HG03460 (cell line): ENCODE measurements at regions not wholly inside any gene's neighbourhood (a gene's known extent, or its start where the extent isn't known, plus 50 kb on each side); places are given as distances from the start of the nearest gene placed in this dataset.
A peak's percentile ranks its signal among the peaks of the same experiment; 100 is the strongest.

Source experiments
- ATAC-seq: cut with Tn5 transposase; IDR thresholded peaks from one replicate; pipeline ENCODE4 v1.9.1; 2021; ENCODE audit not compliant: unreplicated experiment

DNA sequence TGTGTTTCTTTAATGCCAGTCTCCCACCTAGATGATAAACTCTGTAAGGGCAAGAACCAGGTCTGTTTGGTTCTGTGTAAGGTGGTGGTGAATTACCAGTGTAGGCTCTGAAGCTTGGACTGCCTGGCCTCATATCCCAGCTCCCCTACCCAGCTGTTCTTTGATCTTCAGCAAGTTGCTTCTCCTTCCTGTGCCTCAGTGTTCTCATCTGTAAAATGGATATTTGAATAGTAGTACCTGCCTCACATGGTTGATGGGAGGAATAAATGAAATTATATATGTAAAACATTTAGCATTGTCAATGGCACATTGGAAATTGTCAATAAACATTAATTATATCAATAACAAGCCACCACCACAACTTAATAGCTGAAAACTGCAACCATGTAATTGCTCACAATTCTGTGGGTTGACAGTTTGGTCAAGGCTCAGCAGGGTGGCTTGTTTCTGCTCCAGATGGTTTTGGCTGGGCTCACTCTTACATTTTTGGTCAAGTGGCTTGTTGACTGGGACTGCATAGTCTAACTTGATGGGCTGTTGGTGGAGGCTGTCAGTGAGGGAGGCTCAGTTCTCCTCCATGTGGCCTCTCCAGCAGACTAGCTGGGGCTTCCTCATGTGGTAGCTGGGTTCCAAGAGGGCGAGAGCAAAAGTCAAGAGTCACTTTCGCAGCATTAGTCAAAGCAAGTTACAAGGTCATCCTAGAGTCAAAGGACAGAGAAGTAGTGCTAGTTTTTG is 84.5 kb upstream of the DUSP5 start:
- no peak for ATAC-seq

DNA sequence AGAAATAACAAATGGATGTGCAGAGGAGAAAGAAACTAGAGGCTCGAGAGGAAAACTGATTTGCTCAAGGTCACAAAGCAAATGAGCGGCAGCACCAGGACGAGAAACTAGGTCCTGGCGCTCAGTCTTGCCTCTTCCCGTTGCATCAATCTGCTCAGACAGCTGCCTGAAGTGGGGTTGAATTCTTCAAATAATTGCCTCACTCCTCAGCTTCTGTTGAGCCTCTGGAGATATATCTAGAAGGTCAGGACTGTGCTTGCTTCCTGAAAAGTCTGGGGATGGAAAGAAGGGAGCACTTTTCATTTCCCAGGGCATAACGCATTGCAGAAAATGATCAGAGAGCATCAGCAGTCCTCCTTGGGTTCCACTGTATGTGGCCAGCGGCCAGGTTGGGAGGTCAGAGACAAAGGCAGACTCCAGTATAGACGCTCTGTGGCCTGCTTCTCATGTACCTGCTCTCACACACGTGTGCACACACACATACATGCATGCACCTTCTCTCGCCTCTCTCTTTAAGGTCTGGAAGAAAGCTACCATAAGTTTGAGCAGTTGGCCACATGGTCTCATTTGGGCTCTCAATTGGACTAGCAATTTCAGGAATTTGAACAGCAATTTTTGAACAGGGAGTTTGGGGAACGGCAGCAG is 83.7 kb upstream of the DUSP5 start:
- peak; percentile 6 for ATAC-seq

DNA sequence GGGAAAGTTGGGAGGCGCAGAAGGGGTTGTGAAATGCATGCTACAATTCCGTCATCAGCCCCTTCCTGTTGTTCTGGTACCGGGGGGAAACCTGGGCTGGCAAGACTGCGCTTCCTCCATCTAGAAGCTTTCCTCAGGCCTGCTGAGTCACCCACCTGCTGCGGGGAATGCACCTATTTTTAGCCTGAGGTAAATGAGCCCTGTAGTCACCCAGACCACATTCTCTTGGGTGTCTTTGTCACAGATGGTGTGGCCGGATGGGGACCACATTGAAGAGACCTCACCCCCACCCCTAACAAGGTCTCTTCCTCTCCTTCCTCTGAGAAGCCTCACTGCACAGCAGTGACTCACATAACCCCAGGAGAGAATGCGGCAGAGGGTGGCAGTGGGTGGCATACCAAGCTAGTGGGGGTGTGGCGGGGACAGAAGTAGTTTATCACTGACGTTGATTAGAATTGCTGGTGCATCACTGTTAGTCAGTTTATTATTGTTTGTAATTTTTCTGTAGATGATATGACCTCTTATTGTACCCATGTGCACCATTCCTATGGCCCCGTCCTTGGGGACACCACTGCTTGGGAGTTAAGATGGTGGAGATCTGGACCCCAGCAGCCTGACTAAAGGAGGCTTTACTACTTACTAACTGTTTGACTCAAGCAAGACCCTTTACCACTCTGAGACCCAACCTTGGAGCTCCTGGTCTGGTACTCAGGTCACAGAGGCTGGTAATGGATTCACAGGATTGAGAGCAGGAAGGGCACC is 83.0 kb upstream of the DUSP5 start:
- ATAC-seq, result peak; percentile 85

DNA sequence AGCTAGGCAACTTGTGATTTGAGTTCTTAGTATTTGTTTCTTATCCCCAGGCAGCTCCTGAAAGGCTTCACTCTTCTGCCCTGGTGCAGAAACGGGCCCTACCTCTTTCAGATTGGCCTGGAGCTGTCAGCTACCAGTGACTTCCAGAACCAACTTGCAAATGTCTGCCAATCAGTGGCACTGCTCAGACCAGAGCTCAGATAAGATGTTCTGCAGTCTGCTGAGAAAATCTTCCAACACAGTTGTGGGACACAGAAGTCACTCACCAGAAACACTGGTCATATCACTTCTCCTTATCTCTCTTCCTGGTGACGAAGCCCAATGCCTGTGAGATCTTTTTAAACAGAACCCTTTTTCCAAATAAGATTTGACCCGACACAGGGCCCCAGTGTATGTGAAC is 81.9 kb upstream of the DUSP5 start:
- no peak for ATAC-seq

DNA sequence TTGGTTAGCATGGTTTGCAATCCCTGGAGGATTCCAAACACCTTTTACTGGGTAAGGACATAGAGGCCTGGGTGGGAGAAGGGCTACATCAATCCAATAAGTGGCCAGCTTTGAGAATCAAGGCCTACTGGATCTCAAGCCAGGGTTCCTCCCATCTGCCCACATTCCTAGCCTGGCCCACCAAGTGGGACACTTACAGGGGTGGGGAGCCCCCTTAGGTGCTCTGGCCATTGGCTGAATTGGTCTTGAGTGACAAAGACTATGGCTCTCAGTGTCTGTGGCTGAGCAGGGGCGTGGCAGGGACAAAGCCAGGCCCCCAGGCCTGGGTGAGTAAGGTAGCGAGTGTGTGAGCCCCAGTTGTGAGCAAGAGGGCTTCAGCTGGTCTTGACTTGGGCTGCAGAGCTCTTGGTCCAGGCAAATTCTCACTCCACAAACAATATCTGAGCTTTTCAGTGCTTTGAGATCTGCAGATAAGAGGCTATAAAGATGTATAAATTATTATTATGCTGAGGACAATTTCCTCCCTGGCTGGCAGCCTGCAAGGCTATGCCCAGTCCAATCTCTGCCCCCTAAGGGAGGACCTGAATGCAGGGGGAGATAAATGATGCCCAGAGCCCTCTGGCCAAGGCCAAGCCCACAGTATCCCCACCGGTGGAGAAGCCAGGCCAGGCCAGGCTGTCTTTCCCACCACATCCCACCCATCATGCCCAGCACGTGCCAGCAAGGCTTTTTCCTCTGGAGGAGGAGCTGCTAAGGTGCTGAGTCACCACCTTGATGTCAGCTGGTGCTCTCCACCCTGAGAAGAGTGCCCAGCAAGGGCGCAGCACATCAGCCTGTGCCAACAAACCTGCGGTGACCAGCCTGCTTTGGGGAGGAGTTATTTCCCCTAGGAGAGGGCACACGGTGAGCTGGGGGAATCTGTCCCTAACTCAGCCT is 80.7 kb upstream of the DUSP5 start:
- no peak for ATAC-seq

DNA sequence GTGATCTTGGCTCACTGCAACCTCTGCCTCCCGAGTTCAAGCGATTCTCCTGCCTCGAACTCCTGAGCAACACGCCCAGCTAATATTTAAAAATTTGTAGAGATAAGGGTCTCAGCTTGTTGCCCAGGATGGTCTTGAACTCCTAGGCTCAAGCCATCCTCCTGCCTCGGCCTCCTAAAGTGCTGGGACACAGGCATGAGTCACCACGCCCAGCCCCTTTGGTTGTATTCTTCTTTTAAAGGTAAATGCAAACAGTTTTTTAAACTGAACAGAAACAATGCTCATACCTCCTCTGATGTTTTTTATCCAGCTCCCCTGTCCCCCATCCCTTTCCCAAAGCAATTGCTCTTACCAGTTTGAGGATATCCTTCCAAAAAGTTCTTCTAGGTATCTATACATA is 79.5 kb upstream of the DUSP5 start:
- ATAC-seq, result no peak

DNA sequence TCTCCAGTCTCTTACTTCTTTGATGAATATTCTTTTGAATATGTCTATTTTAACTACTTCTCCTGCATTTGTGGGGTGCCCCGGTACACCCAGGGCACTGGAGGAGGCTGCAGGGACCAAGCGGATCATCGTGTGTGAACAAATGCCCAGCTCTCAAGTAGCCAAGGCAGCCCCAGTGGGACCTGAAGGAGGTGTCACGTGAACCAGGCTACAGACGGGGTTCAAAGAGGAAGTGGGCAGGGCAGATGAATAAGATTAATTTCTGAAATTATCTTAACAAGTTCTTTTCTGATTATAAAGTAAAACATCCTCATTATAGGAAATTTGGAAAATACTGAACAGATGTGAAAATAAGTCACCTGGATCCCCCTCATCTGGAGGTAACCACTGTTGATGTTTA is 78.4 kb upstream of the DUSP5 start:
- ATAC-seq, result no peak

DNA sequence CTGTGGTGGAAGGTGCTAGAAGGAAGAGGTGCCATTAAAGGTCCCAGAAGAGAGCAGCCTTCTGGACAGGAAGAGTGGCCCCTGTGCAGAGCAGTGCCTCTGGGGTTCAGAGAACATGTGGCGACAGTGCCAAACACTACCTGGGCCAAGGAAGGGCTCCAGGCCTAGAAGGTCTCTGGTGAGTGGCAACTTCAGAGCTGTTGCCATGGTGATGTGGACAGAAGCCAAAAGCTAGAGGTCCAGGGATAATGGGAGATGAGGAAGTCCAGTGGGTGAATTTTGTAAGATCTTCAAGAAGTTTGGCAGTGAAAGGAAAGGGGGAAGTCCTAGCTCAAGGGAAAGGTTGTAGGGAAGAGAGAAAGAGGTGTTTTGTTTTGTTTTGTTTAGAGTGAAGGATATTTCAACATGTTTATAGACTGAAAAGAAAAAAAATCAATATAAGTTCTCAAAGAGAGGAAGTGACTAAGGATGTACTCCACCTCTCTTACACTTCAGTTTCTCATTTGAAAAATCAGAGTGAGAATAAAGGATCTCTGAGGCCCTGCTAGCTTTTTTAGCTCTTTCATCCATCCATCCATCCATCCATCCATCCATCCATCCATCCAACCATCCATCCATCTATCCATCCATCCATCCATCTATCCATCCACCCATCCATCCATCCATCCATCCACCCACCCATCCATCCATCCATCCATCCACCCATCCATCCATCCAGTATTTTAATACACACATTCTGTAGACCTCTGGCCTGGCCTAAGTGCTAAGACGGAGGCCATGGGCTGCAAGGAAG is 77.1 kb upstream of the DUSP5 start:
- no peak for ATAC-seq

DNA sequence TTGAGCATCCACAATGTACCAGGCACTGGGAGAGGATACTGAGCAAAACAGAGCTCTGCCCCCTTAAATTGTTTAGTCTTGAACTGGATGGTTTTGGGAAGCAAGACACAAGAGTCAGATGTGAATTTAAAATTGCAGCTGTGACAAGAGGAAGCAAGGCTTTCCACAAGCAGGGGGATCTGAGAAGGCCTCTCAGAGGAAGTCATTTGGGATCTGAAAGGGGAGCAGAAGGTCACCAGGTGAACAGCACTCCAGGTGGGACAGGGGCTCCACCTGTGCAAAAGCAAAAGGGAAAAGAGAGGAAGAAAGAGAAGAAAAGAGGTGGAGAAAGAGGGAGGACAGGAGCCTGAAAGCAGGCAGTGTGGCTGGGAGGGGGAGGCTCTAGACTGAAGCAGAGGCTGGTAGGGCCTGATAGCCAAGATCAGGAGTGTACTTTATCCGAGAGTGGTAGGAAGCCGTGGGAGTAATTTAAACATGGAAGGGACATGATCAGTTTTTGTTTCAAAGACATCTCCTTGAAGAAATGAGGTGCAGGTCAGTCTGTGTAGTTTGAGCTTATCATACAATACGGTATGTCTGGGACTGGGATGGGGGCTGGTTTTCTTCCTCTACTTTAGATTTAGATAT is 76.1 kb upstream of the DUSP5 start:
- no peak for ATAC-seq

DNA sequence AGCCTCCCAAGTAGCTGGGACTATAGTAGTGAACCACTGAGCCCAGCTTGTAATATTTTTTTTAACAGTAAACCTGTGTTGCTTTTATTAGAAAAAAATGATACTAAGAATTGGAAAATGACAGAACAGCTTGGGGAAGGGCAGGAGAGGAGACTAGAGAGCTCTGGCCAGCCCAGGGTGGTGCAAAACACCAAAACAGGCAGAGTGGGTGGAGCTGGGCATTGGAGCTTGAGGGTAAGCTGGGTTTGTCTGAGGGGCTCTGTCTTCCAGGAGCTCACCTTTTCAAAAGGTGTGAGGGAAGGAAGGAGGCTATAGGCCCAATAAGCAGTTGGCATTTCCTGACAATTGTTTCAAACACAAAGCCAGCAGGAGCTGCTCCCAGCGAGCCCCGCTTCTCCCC is 75.2 kb upstream of the DUSP5 start:
- no peak for ATAC-seq

DNA sequence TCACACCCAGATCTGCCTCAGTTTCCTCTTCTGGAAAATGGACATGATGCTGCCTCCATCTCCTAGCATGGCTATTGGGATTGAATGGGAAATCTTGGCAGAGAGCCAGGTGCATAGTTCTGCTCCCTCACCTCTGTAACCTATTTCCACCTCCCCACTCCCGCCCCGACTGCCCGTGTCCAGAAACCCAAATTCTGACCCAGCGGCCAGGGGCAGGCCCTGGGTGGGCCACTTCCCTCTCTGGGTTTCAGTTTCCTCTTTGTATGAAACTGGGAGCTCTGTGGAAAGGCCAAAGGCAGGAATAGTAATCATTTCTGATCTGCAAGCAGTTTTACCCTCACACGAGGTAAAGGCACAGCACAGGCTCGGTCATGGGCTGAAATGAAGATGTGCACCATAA is 74.1 kb upstream of the DUSP5 start:
- no peak for ATAC-seq

DNA sequence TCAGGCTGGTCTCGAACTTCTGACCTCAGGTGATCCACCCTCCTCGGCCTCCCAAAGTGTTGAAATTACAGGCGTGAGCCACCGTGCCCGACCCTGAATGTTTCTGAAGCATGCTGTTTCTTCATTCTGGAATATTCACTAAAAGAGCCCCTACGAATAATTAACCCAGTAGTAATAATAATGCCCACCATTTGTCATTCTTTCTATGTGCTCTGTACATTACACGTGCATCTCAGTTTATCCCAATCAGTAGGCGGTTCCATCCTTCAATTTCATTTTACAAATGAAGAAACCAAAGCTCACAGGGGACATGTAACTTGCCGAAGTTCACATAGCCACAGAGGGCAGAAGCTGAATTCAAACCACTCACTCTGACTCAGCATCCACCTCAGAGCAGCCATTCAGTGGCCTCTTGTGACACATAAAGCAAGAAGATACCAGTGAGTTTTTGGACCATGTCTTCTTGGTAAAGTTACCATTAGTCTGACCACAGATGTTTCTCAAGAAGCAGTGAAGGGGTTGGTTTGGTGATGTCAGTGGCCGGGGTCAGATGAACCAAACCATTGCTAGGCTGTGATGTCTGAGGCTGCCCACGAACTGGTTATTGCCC is 71.9 kb upstream of the DUSP5 start:
- ATAC-seq, result peak; percentile 76

DNA sequence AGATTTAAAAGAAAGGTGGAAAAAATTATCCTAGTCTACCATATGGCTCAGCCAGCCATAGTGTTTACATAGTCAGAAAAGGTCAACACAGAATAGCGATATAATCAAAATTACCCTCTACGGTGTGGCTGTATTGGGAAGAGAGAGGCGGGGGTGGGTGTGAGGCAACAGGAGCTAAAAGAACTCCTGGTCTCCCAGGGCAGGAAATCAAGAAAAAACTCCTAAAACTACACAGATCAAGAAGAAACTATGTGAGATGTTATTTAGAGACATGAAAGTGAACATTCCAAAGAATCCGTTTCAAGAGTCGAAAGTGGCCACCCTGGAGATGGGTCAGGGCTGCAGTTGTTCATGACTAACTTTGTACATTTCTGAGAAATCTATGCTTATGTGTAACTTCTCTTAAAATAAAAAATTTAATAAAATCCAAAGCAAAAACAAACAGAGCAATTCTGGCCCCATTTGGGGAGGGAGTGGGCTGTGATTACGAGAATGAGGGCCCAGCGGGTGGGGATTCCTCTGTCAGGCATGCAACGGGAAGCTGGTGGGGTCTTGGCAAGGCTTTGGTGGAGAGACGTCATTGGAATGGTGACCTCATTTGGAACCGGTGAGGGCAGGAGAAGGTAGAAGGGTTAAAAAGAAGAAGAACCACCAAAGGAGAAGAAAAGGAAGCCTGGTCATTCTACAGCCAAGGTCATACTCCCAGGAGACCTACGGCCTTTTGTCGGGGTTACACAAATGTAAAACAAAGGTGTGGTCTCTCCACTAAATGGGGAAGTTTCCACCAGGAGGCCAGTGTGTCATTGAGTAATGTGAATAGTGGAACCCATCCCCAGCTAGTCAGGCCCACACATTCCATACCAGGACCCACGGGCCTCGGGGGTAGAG is 71.2 kb upstream of the DUSP5 start:
- no peak for ATAC-seq

DNA sequence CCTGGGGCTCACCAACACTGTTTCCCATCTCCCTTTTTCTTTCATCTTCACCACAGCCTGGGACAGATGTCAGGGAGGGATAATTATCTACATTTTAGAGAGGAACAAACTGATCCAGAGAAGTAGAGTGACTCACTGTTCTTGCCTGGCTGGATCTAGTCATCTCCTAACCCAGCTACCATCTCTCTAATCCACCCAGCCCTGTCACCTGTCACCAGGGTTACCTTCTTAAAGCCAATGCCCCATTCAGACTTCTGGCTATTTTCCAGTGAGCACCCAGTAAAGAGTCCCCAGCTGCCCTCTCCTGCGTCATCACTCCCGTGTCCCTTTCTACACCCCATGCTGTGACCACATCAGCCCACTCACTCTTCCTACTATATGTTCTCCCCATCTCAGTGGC is 68.4 kb upstream of the DUSP5 start:
- ATAC-seq, result no peak

DNA sequence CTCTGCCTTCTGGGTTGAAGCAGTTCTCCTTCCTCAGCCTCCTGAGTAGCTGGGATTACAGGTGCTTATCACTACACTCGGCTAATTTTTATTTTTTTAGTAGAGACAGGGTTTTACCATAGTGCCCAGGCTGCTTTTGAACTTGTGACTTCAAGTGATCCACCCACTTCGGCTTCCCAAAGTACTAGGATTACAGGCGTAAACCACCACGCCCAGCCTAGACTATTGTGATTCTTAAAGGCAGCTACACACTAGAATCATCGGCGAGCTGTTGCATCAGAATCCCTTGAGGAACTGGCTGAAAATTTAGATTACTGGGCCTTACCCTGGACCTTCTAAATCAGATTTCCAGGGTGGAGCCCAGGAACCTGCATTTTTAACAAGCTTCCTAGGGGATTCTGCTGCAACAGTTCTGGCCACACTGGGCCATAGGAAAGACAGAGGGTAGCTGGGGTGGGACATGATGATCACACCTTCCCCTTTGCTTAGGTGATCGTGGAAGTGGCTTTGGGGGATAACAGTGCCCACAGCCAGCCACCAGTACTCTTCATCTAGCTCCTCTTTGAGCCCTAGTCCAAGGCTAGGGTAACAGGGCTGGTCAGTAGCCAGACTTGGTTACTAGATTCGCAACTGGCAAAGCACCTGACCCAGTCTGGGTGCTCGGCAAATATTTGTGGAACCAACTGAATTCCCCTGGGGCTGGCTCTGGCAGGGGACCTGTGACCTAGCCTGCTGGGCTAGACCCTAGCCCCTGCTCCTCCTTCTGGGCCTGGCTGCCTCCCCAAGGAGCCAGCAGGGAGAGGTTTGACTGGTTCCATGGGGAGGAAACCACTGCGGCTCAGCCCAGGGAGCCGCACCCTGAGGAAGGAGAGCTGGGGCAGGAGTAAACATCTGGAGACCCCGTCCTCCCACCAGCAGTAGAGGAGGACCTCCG is 67.1 kb upstream of the DUSP5 start:
- ATAC-seq, result no peak

DNA sequence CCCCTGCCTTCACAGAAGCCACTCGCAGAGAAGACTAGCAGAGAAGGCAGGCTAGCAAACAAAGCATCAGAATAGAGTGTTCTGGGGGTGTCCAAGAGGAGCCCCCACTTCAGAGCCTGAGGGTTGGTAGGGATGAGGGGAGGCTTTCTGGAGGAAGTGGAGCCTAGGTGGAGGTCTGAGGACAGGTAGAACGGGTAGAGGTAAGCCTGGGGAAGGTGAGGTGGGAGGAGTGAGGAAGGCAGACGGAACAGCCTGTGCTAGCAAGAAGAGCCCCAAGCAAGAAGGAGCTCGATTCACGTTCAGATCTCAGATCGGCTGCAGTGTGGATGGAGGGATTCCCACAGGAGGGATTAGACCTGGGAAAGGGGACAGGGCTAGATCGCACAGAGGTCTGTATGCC is 66.0 kb upstream of the DUSP5 start:
- ATAC-seq, result no peak

DNA sequence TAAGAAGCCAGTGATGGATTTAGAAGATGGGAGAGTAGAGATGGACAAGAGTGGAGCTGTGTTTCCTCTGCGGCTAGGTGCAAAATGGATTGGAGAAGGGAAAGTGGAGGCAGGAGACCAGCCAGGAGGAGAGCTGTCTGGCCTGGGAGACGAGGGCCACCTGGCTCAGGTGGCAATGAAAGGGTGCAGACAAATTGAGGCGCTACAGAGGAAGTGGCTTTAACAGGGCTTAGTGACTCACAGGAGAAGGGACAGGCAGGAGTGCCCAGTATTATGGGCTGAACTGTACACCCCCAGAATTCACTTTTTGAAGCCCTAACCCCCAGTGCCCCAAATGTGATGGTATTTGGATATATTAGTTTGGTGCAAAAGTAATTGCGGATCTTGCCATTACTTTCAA is 65.6 kb upstream of the DUSP5 start:
- no peak for ATAC-seq
